Activated T-cell treated with anti-CD3 and anti-CD28 coated beads, Interleukin-2, amount 50 U/mL, for 72 hours (primary cell): ENCODE measurements at regions not wholly inside any gene's neighbourhood (a gene's known extent, or its start where the extent isn't known, plus 50 kb on each side); places are given as distances from the start of the nearest gene placed in this dataset.
A peak's percentile ranks its signal among the peaks of the same experiment; 100 is the strongest.

Experiments used
- ATAC-seq, 2 donors: fragments of 150-1000 bp; cut with Tn5 transposase; replicated peaks in 1 of 2; 2 replicates each; pipeline ENCODE4 v1.10.0; 2021; ENCODE audit warnings: moderate library complexity in 2 of 2, mild to moderate bottlenecking in 1 of 2
- DNase-seq, 2 donors: peaks; one replicate each; pipeline ENCODE4 v3.0.0; 2021 to 2022; ENCODE audit warnings: mixed read lengths in 1 of 2
- H3K27ac Mint-ChIP-seq: one replicate; pipeline ENCODE4 v1.8.0; 2022; ENCODE audit warnings: mild to moderate bottlenecking, moderate library complexity, mixed read lengths
- H3K27me3 Mint-ChIP-seq: one replicate; pipeline ENCODE4 v1.8.0; 2022; ENCODE audit warnings: low read depth, mixed read lengths
- H3K36me3 Mint-ChIP-seq, 2 donors: one replicate each; pipeline ENCODE4 v1.8.0; 2022; ENCODE audit warnings: mixed read lengths in 2 of 2, mild to moderate bottlenecking in 1 of 2; ENCODE audit not compliant: insufficient read depth in 2 of 2
- H3K4me1 Mint-ChIP-seq: one replicate; pipeline ENCODE4 v1.8.0; 2022; ENCODE audit warnings: low read depth, mixed read lengths
- H3K4me3 Mint-ChIP-seq, 2 donors: one replicate each; pipeline ENCODE4 v1.8.0; 2022; ENCODE audit warnings: mild to moderate bottlenecking in 2 of 2, mixed read lengths in 2 of 2, moderate library complexity in 2 of 2
- H3K9me3 Mint-ChIP-seq, 2 donors: one replicate each; pipeline ENCODE4 v1.8.0; 2022; ENCODE audit warnings: mixed read lengths in 2 of 2

DNA sequence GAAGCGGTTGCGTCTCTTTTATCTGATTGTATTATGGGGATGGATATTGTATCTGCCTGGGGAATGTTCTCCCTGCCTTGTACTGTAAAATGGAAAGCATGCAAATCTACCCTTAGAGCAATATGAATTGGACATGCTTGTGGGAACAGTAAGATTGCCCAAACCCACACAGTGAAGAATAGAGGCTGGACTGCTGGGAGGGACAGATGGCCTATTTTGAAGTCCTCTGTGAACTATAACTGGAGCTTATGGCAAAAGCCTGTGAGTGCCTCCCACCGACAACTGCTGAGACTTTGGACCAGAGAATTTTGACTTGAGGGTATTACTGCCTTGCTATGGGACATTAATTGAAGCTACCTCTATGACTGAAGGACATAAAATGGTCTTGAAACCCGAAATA, 168.9 kb downstream of the ERCC6L2 start:
- H3K9me3 Mint-ChIP-seq: no peaks in the 10 kb centered on the region
- H3K27ac Mint-ChIP-seq: no peak overlapping the region
- no peaks in the 10 kb centered on the region for H3K36me3 Mint-ChIP-seq
- H3K4me3 Mint-ChIP-seq: no peak overlapping the region
- ATAC-seq (no peak), DNase-seq (no peak)
- H3K27me3 Mint-ChIP-seq: no peaks in the 10 kb centered on the region
- peaks cover 8% of the 10 kb centered on the region for H3K4me1 Mint-ChIP-seq

DNA sequence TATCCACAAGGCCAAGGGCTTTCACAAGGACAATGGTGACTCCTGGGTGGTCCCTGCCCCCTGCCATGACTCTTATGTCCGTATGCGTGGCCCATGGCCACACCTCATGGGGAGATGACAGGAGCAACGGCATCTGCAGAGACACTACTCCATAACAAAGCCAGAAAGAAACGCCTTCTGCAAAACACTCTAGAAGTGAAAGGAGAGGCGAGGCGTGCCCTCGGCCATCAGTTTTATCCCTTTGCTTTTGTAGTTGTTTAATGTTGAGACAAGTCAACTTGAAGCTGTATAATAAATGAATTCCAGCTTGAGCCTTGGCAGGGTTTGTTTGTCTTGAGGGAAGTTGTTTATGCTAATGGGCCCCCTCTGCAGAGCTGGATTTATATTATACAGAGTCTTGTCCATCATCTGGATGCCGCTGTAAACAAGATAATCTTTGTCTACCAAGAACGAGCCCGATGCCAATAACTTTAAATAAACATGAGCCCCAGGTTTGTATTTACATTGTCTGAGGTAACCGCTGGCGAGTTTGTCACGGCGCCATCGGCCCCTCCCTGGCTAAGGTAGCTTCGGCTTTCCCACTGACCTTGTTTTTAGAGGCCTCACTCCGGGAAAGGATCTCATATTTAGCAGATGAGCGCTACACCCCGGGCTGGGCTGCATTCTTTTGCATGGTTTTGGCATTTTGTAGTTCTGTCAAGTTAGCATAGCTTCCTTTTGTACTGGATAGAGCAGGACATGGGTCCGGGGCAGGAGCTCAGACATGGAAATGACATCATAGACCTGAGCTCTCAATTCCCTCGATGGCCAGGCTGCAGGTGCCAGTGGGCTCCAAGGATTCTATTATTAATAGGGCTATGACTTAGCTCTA, 165.3 kb downstream of the ERCC6L2 start:
- Mint-ChIP-seq H3K27ac (no peak overlapping the region), H3K4me3 (no peak overlapping the region), H3K9me3 (peaks cover 14 to 15% of the 10 kb centered on the region in 2 donors), H3K27me3 (peaks cover 6% of the 10 kb centered on the region), H3K4me1 (peaks cover 4% of the 10 kb centered on the region), H3K36me3 (peaks cover 11 to 23% of the 10 kb centered on the region in 2 donors)
- DNase-seq: no peak
- ATAC-seq: no peak

GRCh38 chr9:96038914-96039313, 163.4 kb downstream of the ERCC6L2 start:
- Mint-ChIP-seq H3K4me1 (peaks cover 4% of the 10 kb centered on the region), H3K9me3 (peaks cover 14 to 17% of the 10 kb centered on the region in 2 donors), H3K27ac (no peak overlapping the region), H3K36me3 (peaks cover 11 to 23% of the 10 kb centered on the region in 2 donors), H3K4me3 (no peak overlapping the region), H3K27me3 (peaks cover 6% of the 10 kb centered on the region)
- ATAC-seq: no peak
- no peak for DNase-seq

- Mint-ChIP-seq H3K27ac (no peak overlapping the region), H3K27me3 (peaks cover 6% of the 10 kb centered on the region), H3K36me3 (peaks cover 11 to 23% of the 10 kb centered on the region in 2 donors), H3K9me3 (peaks cover 14 to 17% of the 10 kb centered on the region in 2 donors), H3K4me1 (peaks cover 4% of the 10 kb centered on the region), H3K4me3 (no peak overlapping the region)
- ATAC-seq (no peak), DNase-seq (no peak)
Observed at GRCh38 chr9:96038271-96038670, 162.8 kb downstream of the ERCC6L2 start.

DNA sequence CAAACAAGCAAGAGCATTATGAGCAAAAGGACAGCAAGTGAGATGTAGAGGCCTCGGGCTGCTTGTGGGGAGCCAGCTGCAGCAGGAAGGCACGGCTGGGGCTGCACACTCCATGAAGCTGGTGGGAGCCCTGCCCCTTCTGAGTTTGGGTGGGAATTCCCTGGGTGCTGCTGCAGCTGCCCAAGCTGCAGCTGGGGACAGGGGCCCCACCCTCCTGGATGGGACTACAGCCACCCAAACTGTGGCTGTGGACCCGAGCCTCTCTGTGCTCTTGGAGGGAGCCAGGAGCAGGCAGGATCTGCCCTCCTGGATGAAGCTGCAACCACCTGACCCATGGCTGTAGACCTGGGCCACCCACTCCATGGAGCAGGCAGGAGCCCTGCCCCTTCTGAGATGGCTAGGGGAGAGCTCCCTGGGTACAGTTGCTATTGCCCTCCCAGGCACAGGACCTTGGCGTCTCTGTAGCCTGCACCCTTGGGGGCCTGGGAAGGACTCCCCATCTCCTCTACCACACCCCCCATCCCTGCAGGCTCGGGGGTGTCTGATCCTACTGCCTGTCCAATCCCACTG, 159.1 kb downstream of the ERCC6L2 start:
- peaks cover 6% of the 10 kb centered on the region for H3K27me3 Mint-ChIP-seq
- H3K27ac Mint-ChIP-seq: no peak overlapping the region
- H3K9me3 Mint-ChIP-seq: peaks cover 16 to 17% of the 10 kb centered on the region in 2 donors
- H3K4me1 Mint-ChIP-seq: peaks cover 4% of the 10 kb centered on the region
- H3K4me3 Mint-ChIP-seq: no peak overlapping the region
- no peak for DNase-seq
- ATAC-seq: no peak
- H3K36me3 Mint-ChIP-seq: peaks cover 11 to 23% of the 10 kb centered on the region in 2 donors

- Mint-ChIP-seq H3K27ac (no peak overlapping the region), H3K4me1 (peaks cover 4% of the 10 kb centered on the region), H3K36me3 (peaks cover 7 to 19% of the 10 kb centered on the region in 2 donors), H3K4me3 (no peak overlapping the region), H3K27me3 (peaks cover 7% of the 10 kb centered on the region), H3K9me3 (peaks cover 12% of the 10 kb centered on the region in 2 donors)
- DNase-seq (no peak), ATAC-seq (no peak)
Observed at GRCh38 chr9:96033896-96034295, 158.4 kb downstream of the ERCC6L2 start.

GRCh38 chr9:96031916-96032534, 156.5 kb downstream of the ERCC6L2 start:
- ATAC-seq (no peak), DNase-seq (no peak)
- Mint-ChIP-seq H3K9me3 (peaks cover 4 to 5% of the 10 kb centered on the region in 2 donors), H3K36me3 (peaks cover 0 to 3% of the 10 kb centered on the region in 2 donors), H3K4me1 (peaks cover 8% of the 10 kb centered on the region), H3K4me3 (no peak overlapping the region), H3K27ac (no peak overlapping the region), H3K27me3 (peaks cover 15% of the 10 kb centered on the region)

GRCh38 chr9:96031366-96031824, 155.9 kb downstream of the ERCC6L2 start:
- ATAC-seq: no peak
- no peak for DNase-seq
- peaks cover 5 to 6% of the 10 kb centered on the region in 2 donors for H3K36me3 Mint-ChIP-seq
- H3K27ac Mint-ChIP-seq: no peak overlapping the region
- peaks cover 15% of the 10 kb centered on the region for H3K4me1 Mint-ChIP-seq
- peaks cover 21% of the 10 kb centered on the region for H3K27me3 Mint-ChIP-seq
- H3K9me3 Mint-ChIP-seq: peaks cover 5 to 9% of the 10 kb centered on the region in 2 donors
- H3K4me3 Mint-ChIP-seq: no peak overlapping the region

DNA sequence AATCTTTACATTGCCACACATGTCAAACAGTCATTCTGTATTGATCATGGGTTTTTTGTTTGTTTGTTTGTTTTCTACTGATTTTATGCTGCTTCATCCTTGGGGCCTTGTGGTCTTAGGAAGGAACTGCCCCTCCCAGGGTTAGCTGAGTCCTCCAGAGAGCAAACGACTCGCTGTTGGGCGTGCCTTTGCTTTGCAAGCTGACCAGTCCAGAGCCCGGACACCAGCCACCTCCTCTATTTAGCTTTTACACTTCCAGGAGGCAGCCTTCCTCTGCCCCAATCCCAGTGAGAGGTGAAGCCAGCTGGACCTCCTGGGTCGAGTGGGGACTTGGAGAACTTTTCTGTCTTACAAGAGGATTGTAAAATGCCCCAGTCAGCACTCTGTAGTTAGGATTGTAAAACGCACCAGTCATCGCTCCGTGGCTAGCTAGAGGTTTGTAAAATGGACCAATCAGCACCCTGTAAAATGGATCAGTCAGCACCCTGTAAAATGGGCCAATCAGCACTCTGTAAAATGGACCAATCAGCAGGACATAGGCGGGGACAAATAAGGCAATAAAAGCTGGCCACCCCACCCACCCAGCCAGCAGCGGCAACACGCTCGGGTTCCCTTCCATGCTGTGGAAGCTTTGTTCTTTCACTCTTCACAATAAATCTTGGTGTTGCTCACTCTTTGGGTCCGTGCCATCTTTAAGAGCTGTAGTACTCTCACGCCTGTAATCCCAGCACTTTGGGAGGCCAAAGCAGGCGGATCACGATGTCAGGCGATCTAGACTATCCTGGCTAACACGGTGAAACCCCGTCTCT, 154.4 kb downstream of the ERCC6L2 start:
- peaks cover 8 to 9% of the 10 kb centered on the region in 2 donors for H3K36me3 Mint-ChIP-seq
- no peak for ATAC-seq
- peaks cover 35% of the 10 kb centered on the region for H3K27me3 Mint-ChIP-seq
- DNase-seq: no peak
- no peak overlapping the region for H3K27ac Mint-ChIP-seq
- peaks cover 15% of the 10 kb centered on the region for H3K4me1 Mint-ChIP-seq
- peaks cover 0 to 6% of the 10 kb centered on the region in 2 donors for H3K9me3 Mint-ChIP-seq
- no peak overlapping the region for H3K4me3 Mint-ChIP-seq

- H3K27me3 Mint-ChIP-seq: peaks cover 49% of the 10 kb centered on the region
- H3K9me3 Mint-ChIP-seq: peaks cover 0 to 6% of the 10 kb centered on the region in 2 donors
- H3K4me3 Mint-ChIP-seq: peak overlapping the region; percentile 78 to 81
- no peak overlapping the region for H3K27ac Mint-ChIP-seq
- ATAC-seq (peak; percentile 35 to 57), DNase-seq (peak in 1 of 2 donors; percentile 47)
- H3K4me1 Mint-ChIP-seq: peaks cover 27% of the 10 kb centered on the region
- peaks cover 8 to 9% of the 10 kb centered on the region in 2 donors for H3K36me3 Mint-ChIP-seq
Observed at GRCh38 chr9:96027251-96028131, 152.0 kb downstream of the ERCC6L2 start.

GRCh38 chr9:96026655-96027213, 151.2 kb downstream of the ERCC6L2 start:
- Mint-ChIP-seq H3K4me1 (peaks cover 34% of the 10 kb centered on the region), H3K27ac (no peak overlapping the region), H3K4me3 (peak overlapping the region; percentile 27 to 57), H3K9me3 (peaks cover 0 to 6% of the 10 kb centered on the region in 2 donors), H3K36me3 (peaks cover 8 to 9% of the 10 kb centered on the region in 2 donors), H3K27me3 (peaks cover 49% of the 10 kb centered on the region)
- no peak for DNase-seq
- ATAC-seq: peak; percentile 6 to 16
